Panc1 (cell line): ENCODE measurements at regions not wholly inside any gene's neighbourhood (a gene's known extent, or its start where the extent isn't known, plus 50 kb on each side); places are given as distances from the start of the nearest gene placed in this dataset.

Source experiments
- POLR2AphosphoS5 ChIP-seq: IDR thresholded peaks from 2 replicates; pipeline ENCODE4 v1.6.1; 2012; ENCODE audit warnings: mild to moderate bottlenecking, low read depth, low read length, moderate library complexity
- TCF7L2 ChIP-seq: IDR thresholded peaks from 2 replicates; pipeline ENCODE4 v1.6.1; 2011; ENCODE audit warnings: mild to moderate bottlenecking, low read depth, low read length, inconsistent platforms
- TF ChIP-seq, protein P1 (sequence below): fragments of 450-650 bp; IDR thresholded peaks from 2 replicates; pipeline ENCODE4 v1.5.1; 2017; ENCODE audit warnings: mild to moderate bottlenecking
- TF ChIP-seq, protein P2 (sequence below), 2 experiments: IDR thresholded peaks; 2 replicates each; pipeline ENCODE4 v1.6.1; 2011 to 2012; ENCODE audit warnings: low read depth in 2 of 2, control low read depth in 1 of 2, low read length in 1 of 2, mild to moderate bottlenecking in 1 of 2, moderate library complexity in 1 of 2; ENCODE audit not compliant: insufficient read depth in 1 of 2

DNA sequence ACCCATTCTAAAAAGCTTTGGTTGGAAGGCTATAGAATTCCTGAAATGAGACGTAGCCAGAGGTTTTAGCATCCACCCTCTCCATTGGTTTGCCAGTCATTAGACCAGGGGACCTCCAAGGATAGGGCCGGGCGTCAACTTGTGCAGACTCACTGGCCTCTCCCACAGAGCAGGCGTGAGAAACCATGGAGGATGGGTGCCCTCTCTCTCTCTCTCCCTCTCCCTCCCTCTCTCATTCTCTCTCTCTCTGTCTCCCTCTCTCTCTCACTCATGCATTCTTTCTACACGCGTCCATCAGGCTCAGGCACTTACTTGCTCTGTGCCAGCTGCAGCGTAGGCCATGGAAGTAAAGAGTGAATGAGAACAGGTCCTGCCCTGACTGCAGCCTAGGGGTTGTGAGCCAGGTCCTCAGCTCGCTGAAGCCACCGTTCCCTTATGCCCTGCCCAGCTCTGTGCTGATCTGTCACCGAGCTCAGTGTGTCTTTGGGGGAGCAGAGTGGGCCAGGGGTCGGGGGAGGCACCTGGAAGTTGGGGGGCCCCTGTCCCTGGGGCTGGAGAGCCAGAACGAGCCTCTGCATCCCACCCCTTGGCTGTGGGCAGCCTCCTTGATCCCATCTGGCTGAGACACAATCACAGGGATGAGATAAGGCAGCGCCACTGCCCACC is 304.4 kb upstream of the HS6ST1 start:
- TF ChIP-seq, protein P1, sequence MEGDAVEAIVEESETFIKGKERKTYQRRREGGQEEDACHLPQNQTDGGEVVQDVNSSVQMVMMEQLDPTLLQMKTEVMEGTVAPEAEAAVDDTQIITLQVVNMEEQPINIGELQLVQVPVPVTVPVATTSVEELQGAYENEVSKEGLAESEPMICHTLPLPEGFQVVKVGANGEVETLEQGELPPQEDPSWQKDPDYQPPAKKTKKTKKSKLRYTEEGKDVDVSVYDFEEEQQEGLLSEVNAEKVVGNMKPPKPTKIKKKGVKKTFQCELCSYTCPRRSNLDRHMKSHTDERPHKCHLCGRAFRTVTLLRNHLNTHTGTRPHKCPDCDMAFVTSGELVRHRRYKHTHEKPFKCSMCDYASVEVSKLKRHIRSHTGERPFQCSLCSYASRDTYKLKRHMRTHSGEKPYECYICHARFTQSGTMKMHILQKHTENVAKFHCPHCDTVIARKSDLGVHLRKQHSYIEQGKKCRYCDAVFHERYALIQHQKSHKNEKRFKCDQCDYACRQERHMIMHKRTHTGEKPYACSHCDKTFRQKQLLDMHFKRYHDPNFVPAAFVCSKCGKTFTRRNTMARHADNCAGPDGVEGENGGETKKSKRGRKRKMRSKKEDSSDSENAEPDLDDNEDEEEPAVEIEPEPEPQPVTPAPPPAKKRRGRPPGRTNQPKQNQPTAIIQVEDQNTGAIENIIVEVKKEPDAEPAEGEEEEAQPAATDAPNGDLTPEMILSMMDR: no peak
- TF ChIP-seq, protein P2, sequence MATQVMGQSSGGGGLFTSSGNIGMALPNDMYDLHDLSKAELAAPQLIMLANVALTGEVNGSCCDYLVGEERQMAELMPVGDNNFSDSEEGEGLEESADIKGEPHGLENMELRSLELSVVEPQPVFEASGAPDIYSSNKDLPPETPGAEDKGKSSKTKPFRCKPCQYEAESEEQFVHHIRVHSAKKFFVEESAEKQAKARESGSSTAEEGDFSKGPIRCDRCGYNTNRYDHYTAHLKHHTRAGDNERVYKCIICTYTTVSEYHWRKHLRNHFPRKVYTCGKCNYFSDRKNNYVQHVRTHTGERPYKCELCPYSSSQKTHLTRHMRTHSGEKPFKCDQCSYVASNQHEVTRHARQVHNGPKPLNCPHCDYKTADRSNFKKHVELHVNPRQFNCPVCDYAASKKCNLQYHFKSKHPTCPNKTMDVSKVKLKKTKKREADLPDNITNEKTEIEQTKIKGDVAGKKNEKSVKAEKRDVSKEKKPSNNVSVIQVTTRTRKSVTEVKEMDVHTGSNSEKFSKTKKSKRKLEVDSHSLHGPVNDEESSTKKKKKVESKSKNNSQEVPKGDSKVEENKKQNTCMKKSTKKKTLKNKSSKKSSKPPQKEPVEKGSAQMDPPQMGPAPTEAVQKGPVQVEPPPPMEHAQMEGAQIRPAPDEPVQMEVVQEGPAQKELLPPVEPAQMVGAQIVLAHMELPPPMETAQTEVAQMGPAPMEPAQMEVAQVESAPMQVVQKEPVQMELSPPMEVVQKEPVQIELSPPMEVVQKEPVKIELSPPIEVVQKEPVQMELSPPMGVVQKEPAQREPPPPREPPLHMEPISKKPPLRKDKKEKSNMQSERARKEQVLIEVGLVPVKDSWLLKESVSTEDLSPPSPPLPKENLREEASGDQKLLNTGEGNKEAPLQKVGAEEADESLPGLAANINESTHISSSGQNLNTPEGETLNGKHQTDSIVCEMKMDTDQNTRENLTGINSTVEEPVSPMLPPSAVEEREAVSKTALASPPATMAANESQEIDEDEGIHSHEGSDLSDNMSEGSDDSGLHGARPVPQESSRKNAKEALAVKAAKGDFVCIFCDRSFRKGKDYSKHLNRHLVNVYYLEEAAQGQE (IDR thresholded peaks at IDR 0.05; ENCODE audit: insufficient read depth in 1 of 2, low read depth in 2 of 2, low read length in 1 of 2): no peak
- TF ChIP-seq POLR2AphosphoS5 (no peak), TCF7L2 (no peak)
